GM12874 (cell line): ENCODE measurements at regions not wholly inside any gene's neighbourhood (a gene's known extent, or its start where the extent isn't known, plus 50 kb on each side); places are given as distances from the start of the nearest gene placed in this dataset.

Experiments used
- TF ChIP-seq, protein P1 (sequence below): IDR thresholded peaks from 2 replicates; pipeline ENCODE4 v1.5.1; 2011; ENCODE audit warnings: low read depth, mild to moderate bottlenecking, control low read depth, low read length, moderate library complexity; ENCODE audit not compliant: insufficient read depth

DNA sequence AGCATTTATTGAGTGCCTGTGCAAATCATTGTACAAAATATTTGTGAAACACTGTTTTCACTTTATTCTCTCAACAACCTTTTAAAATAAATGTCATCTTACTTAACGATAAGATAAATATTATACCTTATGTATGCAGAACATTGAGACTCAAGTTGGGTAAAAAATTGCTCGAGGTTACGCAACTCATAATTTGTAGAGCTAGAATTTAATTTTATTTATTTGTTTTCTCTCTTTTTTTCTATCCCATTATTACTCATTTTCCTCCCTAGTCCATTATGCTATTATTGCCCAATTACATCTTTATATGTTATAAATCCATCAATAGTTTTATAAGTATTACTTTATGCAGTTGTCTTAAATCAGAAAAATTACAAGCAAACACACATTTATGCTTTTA, 77.4 kb upstream of the ELOVL5 start:
- TF ChIP-seq, protein P1, sequence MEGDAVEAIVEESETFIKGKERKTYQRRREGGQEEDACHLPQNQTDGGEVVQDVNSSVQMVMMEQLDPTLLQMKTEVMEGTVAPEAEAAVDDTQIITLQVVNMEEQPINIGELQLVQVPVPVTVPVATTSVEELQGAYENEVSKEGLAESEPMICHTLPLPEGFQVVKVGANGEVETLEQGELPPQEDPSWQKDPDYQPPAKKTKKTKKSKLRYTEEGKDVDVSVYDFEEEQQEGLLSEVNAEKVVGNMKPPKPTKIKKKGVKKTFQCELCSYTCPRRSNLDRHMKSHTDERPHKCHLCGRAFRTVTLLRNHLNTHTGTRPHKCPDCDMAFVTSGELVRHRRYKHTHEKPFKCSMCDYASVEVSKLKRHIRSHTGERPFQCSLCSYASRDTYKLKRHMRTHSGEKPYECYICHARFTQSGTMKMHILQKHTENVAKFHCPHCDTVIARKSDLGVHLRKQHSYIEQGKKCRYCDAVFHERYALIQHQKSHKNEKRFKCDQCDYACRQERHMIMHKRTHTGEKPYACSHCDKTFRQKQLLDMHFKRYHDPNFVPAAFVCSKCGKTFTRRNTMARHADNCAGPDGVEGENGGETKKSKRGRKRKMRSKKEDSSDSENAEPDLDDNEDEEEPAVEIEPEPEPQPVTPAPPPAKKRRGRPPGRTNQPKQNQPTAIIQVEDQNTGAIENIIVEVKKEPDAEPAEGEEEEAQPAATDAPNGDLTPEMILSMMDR = no peak

DNA sequence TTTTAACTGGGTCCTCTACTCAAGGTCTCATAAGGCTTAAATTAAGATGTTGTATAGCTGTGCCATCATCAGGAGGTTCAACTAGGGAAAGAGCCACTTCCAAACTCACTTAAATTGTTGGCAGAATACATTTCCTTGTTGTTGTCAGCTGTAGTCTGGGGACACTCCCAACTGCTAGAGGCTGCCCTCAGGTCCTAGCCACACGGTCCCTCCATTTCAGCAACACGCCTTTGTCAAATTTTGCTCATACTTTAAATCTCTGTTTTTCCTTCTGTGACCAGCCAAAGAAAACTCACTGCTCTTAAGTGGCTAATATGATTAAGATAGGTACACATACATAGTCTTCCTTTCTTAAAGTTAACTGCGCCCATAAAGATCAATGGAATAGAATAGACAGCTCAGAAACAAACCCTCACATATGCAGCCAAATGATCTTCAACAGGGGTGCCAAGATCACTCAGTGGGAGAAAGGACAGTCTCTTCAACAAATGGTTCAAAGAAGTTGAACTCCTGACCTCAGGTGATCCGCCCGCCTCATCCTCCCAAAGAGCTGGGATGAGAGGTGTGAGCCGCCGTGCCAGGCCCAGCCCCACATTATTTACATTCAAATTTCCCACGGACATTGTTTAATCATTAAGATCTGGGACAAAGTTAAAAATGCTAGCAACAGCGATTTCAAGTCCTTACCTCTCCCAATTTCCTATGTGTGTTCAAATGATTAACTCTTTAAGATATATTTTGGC, 76.4 kb upstream of the ELOVL5 start:
- TF ChIP-seq, protein P1 = no peak

DNA sequence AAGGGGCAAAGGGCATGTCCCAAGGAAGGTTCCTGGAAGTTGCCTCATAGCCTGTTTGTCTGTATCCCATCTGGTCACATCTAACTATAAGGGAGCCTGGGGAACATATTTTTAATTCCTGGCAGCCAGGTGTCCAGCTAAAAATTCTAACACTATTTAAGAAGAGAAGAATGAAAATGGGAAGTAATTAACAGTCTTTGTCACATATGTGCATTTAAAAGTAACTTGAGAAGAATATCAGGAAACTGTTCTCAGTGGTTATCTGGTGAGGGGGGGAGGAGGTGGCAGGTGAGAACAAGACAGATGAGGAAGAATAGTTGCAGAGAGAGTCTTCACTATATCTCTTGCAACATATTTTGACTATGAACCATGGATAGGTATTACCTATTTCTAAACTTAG, 75.5 kb upstream of the ELOVL5 start:
- TF ChIP-seq, protein P1 = no peak

DNA sequence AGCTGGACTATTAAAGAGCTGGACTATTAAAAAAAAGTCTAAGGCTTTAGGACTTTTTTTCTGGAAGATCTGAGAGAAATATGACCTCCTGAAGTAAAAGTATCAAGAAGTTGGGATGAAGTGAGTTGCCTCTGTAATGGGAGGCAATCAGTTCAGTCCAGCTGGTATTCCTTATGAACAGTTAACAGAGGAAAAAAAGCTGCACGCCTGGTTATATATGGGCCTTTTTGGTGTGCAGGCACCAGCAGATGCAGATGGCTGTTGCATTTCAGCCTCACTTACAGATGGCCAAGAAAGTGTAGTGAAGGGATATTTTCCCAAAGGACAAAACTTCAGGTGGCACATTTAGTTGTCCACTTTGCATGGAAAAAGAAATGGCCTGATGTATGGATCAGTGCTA, 70.3 kb upstream of the ELOVL5 start:
- TF ChIP-seq, protein P1 = no peak

DNA sequence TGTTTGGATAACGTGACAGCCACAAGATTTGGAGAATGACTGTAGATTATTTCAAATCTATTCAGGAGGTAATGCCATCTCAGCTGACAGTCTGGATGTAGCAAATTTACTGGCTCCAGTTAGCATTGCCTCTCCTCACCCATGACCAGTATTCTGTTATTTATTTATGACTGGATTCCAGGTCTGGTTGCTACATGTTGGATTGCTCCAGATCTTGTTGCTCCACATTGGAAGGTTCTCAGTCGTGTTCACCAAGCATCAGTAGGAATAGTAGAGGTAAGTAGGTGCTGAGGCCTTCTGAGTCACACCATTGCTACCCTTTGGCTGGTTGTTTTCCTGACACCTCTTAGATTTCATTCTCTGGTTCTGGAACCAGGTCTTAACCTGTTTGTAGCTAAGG, 69.5 kb upstream of the ELOVL5 start:
- TF ChIP-seq, protein P1 = no peak

DNA sequence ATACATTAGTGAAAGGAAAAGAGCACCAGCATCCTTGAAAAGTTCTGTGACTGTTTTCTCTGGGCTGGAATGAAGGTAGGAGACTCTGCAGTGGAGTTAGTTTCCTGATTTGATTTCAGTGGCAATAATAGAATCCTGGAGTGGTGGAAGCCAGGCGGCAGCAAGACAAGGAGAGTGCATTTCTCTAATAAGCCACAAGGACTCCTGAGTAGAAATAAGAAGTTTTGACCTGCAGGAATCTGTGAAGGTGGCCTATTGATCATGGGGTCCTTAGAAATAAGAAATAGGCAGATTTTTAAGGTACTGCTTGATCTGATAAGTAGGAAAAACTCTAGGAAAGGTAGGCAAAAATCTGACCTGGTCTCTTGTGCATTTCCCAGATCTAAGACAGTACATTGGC, 68.4 kb upstream of the ELOVL5 start:
- TF ChIP-seq, protein P1 = no peak

DNA sequence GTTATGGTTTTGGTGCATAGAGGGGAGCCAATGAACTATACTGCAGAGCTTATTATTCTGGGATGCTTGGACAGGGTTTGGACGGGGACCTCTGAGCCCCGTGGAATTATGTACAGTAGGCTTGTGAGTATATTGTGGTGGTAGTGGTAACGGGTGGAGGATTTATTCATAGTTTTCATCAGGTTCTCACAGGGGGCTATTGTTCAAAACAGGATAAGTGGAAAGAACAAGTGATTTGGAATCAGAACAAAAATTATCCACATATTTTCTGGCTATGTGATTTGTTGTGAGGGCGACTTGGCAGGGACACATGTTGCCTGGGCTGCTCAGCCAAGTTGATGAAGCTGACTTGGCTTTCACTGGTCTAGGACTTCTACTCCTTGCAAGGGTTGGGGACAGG, 64.6 kb upstream of the ELOVL5 start:
- TF ChIP-seq, protein P1 = no peak

DNA sequence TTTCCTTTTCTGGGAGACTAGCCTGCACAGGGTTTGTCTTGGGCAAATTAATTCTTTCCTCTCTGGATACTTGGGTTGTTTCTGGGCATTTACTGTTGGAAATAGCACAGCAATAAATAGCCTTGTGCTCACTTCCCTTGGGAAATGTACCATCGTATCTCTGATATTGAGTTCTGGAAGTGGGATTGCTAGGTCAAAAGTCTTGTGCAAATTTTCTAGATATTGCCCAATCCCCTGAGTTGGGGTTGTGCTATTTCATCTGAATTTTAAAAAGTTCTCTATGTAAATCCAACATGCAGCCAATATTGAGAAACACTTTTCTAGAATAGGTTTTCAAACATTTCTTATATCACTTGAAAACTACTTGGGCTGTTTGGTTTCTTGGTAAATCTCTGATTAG, 64.0 kb upstream of the ELOVL5 start:
- TF ChIP-seq, protein P1 = no peak
